Upper lobe of left lung (tissue), 4 donors: ENCODE measurements at regions not wholly inside any gene's neighbourhood (a gene's known extent, or its start where the extent isn't known, plus 50 kb on each side); places are given as distances from the start of the nearest gene placed in this dataset.

Source experiments
- EP300 ChIP-seq, 4 donors: sonication (generic); formaldehyde crosslinking; IDR thresholded peaks; one replicate each; pipeline ENCODE4 v1.5.1; 2017; ENCODE audit warnings: antibody characterized with exemption in 4 of 4, control low read depth in 2 of 4
- POLR2A ChIP-seq, 4 donors: fragments of 450-650 bp; IDR thresholded peaks; one replicate each; pipeline ENCODE4 v1.5.1; 2016 to 2017; ENCODE audit warnings: antibody characterized with exemption in 4 of 4, mild to moderate bottlenecking in 2 of 4
- POLR2AphosphoS5 ChIP-seq, 2 donors: sonication (generic); formaldehyde crosslinking; IDR thresholded peaks; one replicate each; pipeline ENCODE4 v1.5.1; 2017; ENCODE audit warnings: antibody characterized with exemption in 2 of 2
- TF ChIP-seq, protein P1 (sequence below), 6 experiments: fragments of 450-650 bp in 4 of 6; fragments of 200-600 bp in 2 of 6; sonication (generic) in 2 of 6; IDR thresholded peaks; one replicate each; pipeline ENCODE4 v1.5.1; 2016 to 2019; ENCODE audit warnings: antibody characterized with exemption in 6 of 6

DNA sequence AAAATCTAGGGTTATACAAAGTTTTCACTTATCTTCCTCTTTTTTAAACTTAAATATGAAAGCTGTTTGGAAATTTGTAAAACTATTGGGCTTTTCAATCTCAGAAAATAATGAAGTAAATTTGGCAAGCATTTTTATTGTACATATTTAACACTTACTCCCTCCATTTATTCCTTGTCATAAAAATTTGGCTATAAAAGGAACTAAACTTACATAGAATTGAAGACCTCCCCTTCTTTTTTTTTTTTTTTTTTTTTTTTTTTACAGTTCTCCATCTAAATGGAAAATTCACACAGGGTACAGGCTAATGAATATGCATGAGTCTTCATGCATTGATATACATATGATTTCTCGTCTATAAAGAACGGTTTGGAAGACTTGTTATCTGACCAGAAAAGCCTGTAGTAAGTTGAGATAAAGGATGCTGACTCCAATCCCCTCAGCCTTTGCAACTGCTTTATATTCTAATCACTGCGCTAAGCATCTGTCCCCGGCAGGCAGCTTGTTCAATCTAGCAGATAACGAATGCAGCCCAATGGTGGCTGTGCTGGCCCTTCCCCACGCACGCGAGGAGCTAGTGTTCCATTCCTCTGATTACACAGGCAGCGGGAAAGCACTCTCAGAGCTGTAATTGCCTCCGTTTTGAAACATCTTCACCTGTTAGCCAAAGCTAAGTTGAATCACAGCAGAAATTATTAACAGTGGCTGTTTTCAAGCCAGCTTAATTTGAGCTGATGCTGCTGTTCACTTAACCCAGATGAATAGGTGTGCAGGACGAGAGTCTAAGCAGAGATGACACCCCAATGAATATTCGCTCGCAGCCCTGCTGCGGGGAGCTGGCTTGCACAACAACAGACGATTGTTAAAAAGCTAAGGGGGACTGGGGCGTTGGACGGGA, 453.8 kb upstream of the ZNF608 start:
- TF ChIP-seq POLR2A (IDR thresholded peaks at IDR 0.05): no peak
- TF ChIP-seq, protein P1, sequence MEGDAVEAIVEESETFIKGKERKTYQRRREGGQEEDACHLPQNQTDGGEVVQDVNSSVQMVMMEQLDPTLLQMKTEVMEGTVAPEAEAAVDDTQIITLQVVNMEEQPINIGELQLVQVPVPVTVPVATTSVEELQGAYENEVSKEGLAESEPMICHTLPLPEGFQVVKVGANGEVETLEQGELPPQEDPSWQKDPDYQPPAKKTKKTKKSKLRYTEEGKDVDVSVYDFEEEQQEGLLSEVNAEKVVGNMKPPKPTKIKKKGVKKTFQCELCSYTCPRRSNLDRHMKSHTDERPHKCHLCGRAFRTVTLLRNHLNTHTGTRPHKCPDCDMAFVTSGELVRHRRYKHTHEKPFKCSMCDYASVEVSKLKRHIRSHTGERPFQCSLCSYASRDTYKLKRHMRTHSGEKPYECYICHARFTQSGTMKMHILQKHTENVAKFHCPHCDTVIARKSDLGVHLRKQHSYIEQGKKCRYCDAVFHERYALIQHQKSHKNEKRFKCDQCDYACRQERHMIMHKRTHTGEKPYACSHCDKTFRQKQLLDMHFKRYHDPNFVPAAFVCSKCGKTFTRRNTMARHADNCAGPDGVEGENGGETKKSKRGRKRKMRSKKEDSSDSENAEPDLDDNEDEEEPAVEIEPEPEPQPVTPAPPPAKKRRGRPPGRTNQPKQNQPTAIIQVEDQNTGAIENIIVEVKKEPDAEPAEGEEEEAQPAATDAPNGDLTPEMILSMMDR (IDR thresholded peaks at IDR 0.05): no peak
- no peak for TF ChIP-seq POLR2AphosphoS5 (IDR thresholded peaks at IDR 0.05)
- no peak for TF ChIP-seq EP300 (IDR thresholded peaks at IDR 0.05)
